GM23338 (cell line): ENCODE measurements at regions not wholly inside any gene's neighbourhood (a gene's known extent, or its start where the extent isn't known, plus 50 kb on each side); places are given as distances from the start of the nearest gene placed in this dataset.

Experiments
- ATAC-seq: fragments of 200-7000 bp; cut with Tn5 transposase; 3 replicates; pipeline ENCODE4 v1.9.1; 2020
- DNase-seq: peaks from one replicate; pipeline ENCODE4 v3.0.0-alpha.2; 2015; ENCODE audit warnings: low spot score
- H2AFZ ChIP-seq: fragments of 200-600 bp; sonication (generic); 2 replicates; pipeline ENCODE4 v1.8.0; 2016; ENCODE audit warnings: antibody characterized with exemption, mild to moderate bottlenecking, moderate library complexity
- H3F3A ChIP-seq: fragments of 200-600 bp; sonication (generic); replicated peaks from 2 replicates; pipeline ENCODE4 v1.8.0; 2017; ENCODE audit warnings: antibody characterized with exemption, mixed run types, low read depth
- H3K27ac ChIP-seq: fragments of 200-600 bp; sonication (generic); 2 replicates; pipeline ENCODE4 v1.6.1; 2016; ENCODE audit warnings: low read depth
- H3K27me3 ChIP-seq: fragments of 200-600 bp; sonication (generic); 2 replicates; pipeline ENCODE4 v1.8.0; 2016; ENCODE audit warnings: mild to moderate bottlenecking, mixed run types, moderate library complexity; ENCODE audit not compliant: insufficient read depth
- H3K36me3 ChIP-seq: fragments of 200-600 bp; sonication (generic); 2 replicates; pipeline ENCODE4 v1.8.0; 2016; ENCODE audit warnings: mild to moderate bottlenecking; ENCODE audit not compliant: insufficient read depth
- H3K4me1 ChIP-seq: fragments of 200-600 bp; sonication (generic); 2 replicates; pipeline ENCODE4 v1.8.0; 2016; ENCODE audit warnings: mild to moderate bottlenecking, moderate library complexity; ENCODE audit not compliant: insufficient read depth
- H3K4me2 ChIP-seq: fragments of 200-600 bp; sonication (generic); 2 replicates; pipeline ENCODE4 v1.7.1; 2017; ENCODE audit warnings: mixed run types
- H3K4me3 ChIP-seq: fragments of 200-600 bp; sonication (generic); 2 replicates; pipeline ENCODE4 v1.6.1; 2016; ENCODE audit warnings: mixed run types
- H3K79me2 ChIP-seq: fragments of 200-600 bp; sonication (generic); replicated peaks from 2 replicates; pipeline ENCODE4 v1.8.0; 2017; ENCODE audit warnings: mild to moderate bottlenecking; ENCODE audit not compliant: insufficient read depth
- H3K9me2 ChIP-seq: fragments of 200-600 bp; sonication (generic); 2 replicates; pipeline ENCODE4 v1.8.0; 2017; ENCODE audit not compliant: insufficient read depth
- H4K20me1 ChIP-seq: fragments of 200-600 bp; sonication (generic); replicated peaks from 2 replicates; pipeline ENCODE4 v1.8.0; 2017; ENCODE audit warnings: mild to moderate bottlenecking; ENCODE audit not compliant: insufficient read depth
- H3K27ac Mint-ChIP-seq: 2 replicates; pipeline ENCODE4 v1.8.0; 2020; ENCODE audit warnings: inconsistent platforms, mild to moderate bottlenecking, moderate library complexity, mixed read lengths
- H3K27me3 Mint-ChIP-seq: 3 replicates; pipeline ENCODE4 v1.8.0; 2022; ENCODE audit warnings: low read depth, mild to moderate bottlenecking, moderate library complexity, mixed read lengths, inconsistent platforms; ENCODE audit not compliant: insufficient read depth, poor library complexity
- H3K36me3 Mint-ChIP-seq: 3 replicates; pipeline ENCODE4 v1.8.0; 2021; ENCODE audit warnings: low read depth, mild to moderate bottlenecking, inconsistent platforms, moderate library complexity, mixed read lengths
- H3K4me1 Mint-ChIP-seq: 3 replicates; pipeline ENCODE4 v1.8.0; 2020; ENCODE audit warnings: mild to moderate bottlenecking, inconsistent platforms, mixed read lengths
- H3K4me3 Mint-ChIP-seq: 3 replicates; pipeline ENCODE4 v1.8.0; 2021; ENCODE audit warnings: moderate library complexity, mild to moderate bottlenecking, inconsistent platforms, mixed read lengths
- H3K9me3 Mint-ChIP-seq: 3 replicates; pipeline ENCODE4 v1.8.0; 2020; ENCODE audit warnings: moderate library complexity, mild to moderate bottlenecking, inconsistent platforms, mixed read lengths
- EZH2 ChIP-seq: fragments of 200-600 bp; sonication (generic); IDR thresholded peaks from one replicate; pipeline ENCODE4 v1.8.0; 2017; ENCODE audit warnings: antibody characterized with exemption, mild to moderate bottlenecking, low read depth; ENCODE audit not compliant: unreplicated experiment
- NANOG ChIP-seq: IDR thresholded peaks from 2 replicates; pipeline ENCODE4 v1.6.1; 2016; ENCODE audit warnings: antibody characterized with exemption, borderline replicate concordance
- POLR2AphosphoS5 ChIP-seq: IDR thresholded peaks from 2 replicates; pipeline ENCODE4 v1.6.1; 2016; ENCODE audit warnings: antibody characterized with exemption, low read depth
- STAT1 ChIP-seq: IDR thresholded peaks from one replicate; pipeline ENCODE4 v1.6.1; 2016; ENCODE audit warnings: antibody characterized with exemption; ENCODE audit not compliant: unreplicated experiment
- ZNF114 ChIP-seq: fragments of 250-450 bp; sonication (Bioruptor Pico); IDR thresholded peaks from 2 replicates; pipeline ENCODE4 v1.5.0; 2020; ENCODE audit warnings: mild to moderate bottlenecking, moderate library complexity
- TF ChIP-seq, protein P1 (sequence below): fragments of 250-450 bp; sonication (Bioruptor Pico); IDR thresholded peaks from 2 replicates; pipeline ENCODE4 v1.5.0; 2020; ENCODE audit warnings: mild to moderate bottlenecking, moderate library complexity
- TF ChIP-seq, protein P2 (sequence below): IDR thresholded peaks from one replicate; pipeline ENCODE4 v1.6.1; 2018; ENCODE audit warnings: antibody characterized with exemption; ENCODE audit not compliant: unreplicated experiment

DNA sequence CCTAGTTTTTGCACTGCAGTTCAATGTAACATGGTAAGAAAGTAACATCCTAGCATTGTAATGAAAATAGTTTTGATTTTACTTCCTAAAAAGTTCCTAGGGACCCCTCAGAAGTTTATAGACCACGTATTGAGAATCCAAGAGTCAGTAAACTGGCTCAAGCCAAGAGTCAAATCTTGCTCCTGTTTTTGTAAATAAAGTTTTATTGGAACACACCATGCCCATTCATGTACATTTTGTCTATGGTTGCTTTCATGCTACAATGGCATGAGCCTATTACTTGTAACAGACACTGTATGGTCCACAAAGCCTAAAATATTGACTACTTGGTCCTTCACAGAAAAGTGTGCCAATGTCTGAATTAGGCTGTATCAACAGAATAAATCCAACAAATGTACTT is 301.0 kb downstream of the LMO4 start (continued):
- TF ChIP-seq, protein P1, sequence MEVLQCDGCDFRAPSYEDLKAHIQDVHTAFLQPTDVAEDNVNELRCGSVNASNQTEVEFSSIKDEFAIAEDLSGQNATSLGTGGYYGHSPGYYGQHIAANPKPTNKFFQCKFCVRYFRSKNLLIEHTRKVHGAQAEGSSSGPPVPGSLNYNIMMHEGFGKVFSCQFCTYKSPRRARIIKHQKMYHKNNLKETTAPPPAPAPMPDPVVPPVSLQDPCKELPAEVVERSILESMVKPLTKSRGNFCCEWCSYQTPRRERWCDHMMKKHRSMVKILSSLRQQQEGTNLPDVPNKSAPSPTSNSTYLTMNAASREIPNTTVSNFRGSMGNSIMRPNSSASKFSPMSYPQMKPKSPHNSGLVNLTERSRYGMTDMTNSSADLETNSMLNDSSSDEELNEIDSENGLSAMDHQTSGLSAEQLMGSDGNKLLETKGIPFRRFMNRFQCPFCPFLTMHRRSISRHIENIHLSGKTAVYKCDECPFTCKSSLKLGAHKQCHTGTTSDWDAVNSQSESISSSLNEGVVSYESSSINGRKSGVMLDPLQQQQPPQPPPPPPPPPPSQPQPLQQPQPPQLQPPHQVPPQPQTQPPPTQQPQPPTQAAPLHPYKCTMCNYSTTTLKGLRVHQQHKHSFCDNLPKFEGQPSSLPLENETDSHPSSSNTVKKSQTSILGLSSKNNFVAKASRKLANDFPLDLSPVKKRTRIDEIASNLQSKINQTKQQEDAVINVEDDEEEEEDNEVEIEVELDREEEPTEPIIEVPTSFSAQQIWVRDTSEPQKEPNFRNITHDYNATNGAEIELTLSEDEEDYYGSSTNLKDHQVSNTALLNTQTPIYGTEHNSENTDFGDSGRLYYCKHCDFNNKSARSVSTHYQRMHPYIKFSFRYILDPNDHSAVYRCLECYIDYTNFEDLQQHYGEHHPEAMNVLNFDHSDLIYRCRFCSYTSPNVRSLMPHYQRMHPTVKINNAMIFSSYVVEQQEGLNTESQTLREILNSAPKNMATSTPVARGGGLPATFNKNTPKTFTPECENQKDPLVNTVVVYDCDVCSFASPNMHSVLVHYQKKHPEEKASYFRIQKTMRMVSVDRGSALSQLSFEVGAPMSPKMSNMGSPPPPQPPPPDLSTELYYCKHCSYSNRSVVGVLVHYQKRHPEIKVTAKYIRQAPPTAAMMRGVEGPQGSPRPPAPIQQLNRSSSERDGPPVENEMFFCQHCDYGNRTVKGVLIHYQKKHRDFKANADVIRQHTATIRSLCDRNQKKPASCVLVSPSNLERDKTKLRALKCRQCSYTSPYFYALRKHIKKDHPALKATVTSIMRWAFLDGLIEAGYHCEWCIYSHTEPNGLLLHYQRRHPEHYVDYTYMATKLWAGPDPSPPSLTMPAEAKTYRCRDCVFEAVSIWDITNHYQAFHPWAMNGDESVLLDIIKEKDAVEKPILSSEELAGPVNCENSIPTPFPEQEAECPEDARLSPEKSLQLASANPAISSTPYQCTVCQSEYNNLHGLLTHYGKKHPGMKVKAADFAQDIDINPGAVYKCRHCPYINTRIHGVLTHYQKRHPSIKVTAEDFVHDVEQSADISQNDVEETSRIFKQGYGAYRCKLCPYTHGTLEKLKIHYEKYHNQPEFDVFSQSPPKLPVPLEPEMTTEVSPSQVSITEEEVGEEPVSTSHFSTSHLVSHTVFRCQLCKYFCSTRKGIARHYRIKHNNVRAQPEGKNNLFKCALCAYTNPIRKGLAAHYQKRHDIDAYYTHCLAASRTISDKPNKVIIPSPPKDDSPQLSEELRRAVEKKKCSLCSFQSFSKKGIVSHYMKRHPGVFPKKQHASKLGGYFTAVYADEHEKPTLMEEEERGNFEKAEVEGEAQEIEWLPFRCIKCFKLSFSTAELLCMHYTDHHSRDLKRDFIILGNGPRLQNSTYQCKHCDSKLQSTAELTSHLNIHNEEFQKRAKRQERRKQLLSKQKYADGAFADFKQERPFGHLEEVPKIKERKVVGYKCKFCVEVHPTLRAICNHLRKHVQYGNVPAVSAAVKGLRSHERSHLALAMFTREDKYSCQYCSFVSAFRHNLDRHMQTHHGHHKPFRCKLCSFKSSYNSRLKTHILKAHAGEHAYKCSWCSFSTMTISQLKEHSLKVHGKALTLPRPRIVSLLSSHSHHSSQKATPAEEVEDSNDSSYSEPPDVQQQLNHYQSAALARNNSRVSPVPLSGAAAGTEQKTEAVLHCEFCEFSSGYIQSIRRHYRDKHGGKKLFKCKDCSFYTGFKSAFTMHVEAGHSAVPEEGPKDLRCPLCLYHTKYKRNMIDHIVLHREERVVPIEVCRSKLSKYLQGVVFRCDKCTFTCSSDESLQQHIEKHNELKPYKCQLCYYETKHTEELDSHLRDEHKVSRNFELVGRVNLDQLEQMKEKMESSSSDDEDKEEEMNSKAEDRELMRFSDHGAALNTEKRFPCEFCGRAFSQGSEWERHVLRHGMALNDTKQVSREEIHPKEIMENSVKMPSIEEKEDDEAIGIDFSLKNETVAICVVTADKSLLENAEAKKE (CRISPR knock-in tag): no peak

GRCh38 chr1:87632232-87632631 is 303.6 kb downstream of the LMO4 start:
- no peaks in the 10 kb centered on the region for H3K79me2 ChIP-seq
- Mint-ChIP-seq H3K27me3 (peaks cover 2% of the 10 kb centered on the region), H3K4me3 (no peak overlapping the region), H3K4me1 (no peaks in the 10 kb centered on the region), H3K27ac (no peak overlapping the region), H3K9me3 (peaks cover 41% of the 10 kb centered on the region), H3K36me3 (peaks cover 22% of the 10 kb centered on the region)
- H3K4me3 ChIP-seq: no peak overlapping the region
- no peak overlapping the region for H3K4me2 ChIP-seq
- H3F3A ChIP-seq: no peaks in the 10 kb centered on the region
- no peak overlapping the region for H3K27ac ChIP-seq
- no peak for ATAC-seq
- no peak overlapping the region for H2AFZ ChIP-seq
- H3K36me3 ChIP-seq: no peaks in the 10 kb centered on the region
- DNase-seq: no peak
- H3K27me3 ChIP-seq: no peaks in the 10 kb centered on the region
- H3K9me2 ChIP-seq: no peaks in the 10 kb centered on the region
- H3K4me1 ChIP-seq: no peaks in the 10 kb centered on the region
- H4K20me1 ChIP-seq: no peaks in the 10 kb centered on the region
- no peak for TF ChIP-seq NANOG
- TF ChIP-seq, protein P1 (CRISPR knock-in tag): no peak
- TF ChIP-seq ZNF114 (CRISPR knock-in tag): no peak
- TF ChIP-seq EZH2: no peak
- TF ChIP-seq, protein P2, sequence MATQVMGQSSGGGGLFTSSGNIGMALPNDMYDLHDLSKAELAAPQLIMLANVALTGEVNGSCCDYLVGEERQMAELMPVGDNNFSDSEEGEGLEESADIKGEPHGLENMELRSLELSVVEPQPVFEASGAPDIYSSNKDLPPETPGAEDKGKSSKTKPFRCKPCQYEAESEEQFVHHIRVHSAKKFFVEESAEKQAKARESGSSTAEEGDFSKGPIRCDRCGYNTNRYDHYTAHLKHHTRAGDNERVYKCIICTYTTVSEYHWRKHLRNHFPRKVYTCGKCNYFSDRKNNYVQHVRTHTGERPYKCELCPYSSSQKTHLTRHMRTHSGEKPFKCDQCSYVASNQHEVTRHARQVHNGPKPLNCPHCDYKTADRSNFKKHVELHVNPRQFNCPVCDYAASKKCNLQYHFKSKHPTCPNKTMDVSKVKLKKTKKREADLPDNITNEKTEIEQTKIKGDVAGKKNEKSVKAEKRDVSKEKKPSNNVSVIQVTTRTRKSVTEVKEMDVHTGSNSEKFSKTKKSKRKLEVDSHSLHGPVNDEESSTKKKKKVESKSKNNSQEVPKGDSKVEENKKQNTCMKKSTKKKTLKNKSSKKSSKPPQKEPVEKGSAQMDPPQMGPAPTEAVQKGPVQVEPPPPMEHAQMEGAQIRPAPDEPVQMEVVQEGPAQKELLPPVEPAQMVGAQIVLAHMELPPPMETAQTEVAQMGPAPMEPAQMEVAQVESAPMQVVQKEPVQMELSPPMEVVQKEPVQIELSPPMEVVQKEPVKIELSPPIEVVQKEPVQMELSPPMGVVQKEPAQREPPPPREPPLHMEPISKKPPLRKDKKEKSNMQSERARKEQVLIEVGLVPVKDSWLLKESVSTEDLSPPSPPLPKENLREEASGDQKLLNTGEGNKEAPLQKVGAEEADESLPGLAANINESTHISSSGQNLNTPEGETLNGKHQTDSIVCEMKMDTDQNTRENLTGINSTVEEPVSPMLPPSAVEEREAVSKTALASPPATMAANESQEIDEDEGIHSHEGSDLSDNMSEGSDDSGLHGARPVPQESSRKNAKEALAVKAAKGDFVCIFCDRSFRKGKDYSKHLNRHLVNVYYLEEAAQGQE: no peak
- TF ChIP-seq STAT1: no peak
- no peak for TF ChIP-seq POLR2AphosphoS5
